ENCODE measurements at regions not wholly inside any gene's neighbourhood (a gene's known extent, or its start where the extent isn't known, plus 50 kb on each side); places are given as distances from the start of the nearest gene placed in this dataset.

DNA sequence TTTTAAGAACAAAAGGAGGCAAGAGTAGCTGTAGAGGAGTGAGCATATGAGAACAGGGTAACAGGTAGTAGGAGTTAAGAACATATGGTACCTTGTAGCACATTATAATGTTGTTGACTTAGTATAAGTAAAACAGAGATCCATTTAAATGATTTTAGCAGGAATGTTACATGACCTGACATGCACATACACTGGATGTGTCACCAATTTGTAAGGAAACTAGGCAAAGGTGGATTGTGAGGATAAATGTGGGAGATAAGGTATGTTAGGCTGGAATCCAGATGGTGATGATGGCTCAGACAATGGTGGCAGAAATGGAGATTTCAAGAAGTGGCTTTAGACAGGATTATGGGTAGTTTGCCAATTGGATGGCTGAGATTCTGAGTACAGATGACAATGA lies 443.1 kb upstream of the DAB2 start:
- no peak for ATAC-seq
- intact Hi-C loops (cut with DNase I), result no loop called here
- peaks cover 0 to 24% (median 0%) of the 10 kb centered on the region in 12 donors for H3K9me3 ChIP-seq
- no peak overlapping the region for H3K27ac ChIP-seq
- H3K4me3 ChIP-seq, result no peak overlapping the region
- H3K4me1 ChIP-seq, result no peaks in the 10 kb centered on the region
- DNase-seq, result no peak
- TF ChIP-seq, protein P1, sequence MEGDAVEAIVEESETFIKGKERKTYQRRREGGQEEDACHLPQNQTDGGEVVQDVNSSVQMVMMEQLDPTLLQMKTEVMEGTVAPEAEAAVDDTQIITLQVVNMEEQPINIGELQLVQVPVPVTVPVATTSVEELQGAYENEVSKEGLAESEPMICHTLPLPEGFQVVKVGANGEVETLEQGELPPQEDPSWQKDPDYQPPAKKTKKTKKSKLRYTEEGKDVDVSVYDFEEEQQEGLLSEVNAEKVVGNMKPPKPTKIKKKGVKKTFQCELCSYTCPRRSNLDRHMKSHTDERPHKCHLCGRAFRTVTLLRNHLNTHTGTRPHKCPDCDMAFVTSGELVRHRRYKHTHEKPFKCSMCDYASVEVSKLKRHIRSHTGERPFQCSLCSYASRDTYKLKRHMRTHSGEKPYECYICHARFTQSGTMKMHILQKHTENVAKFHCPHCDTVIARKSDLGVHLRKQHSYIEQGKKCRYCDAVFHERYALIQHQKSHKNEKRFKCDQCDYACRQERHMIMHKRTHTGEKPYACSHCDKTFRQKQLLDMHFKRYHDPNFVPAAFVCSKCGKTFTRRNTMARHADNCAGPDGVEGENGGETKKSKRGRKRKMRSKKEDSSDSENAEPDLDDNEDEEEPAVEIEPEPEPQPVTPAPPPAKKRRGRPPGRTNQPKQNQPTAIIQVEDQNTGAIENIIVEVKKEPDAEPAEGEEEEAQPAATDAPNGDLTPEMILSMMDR (IDR thresholded peaks at IDR 0.05), result no peak
- no peak for TF ChIP-seq POLR2A (IDR thresholded peaks at IDR 0.05)
- no peaks in the 10 kb centered on the region for H3K27me3 ChIP-seq
- H3K36me3 ChIP-seq, result no peaks in the 10 kb centered on the region

DNA sequence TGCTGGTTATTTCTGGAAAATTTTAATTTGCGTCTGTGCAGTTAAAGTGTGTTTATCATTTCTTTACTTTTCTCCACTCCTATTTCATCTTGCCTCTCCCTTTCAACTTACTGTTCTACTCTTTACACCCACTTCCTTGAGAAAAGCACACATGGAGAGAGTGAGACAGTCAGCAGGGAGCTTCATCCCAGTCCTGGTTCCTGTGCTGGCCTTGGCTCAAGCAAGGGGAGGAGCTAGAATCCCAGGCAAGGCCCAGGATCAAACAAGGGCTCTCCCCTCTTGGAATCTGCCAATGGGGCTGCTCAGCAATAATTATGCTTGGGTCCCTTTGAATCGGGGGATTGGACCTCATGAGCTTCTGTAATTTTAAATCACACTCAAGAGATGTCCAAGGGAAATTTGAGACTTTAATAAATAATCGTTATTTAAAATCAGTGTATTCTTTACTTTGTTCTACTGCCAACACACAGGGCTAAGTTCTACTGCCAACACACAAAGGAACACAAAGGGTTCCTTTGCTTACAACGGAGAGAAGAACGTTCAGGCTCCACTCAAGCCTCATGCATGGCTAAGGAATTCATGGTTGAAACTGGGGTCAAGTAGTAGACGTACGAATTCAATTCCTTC lies 439.3 kb upstream of the DAB2 start:
- 82 to 91% (median 86%) methylated on average over 7 of the region's 7 CpGs for WGBS, 4 donors

DNA sequence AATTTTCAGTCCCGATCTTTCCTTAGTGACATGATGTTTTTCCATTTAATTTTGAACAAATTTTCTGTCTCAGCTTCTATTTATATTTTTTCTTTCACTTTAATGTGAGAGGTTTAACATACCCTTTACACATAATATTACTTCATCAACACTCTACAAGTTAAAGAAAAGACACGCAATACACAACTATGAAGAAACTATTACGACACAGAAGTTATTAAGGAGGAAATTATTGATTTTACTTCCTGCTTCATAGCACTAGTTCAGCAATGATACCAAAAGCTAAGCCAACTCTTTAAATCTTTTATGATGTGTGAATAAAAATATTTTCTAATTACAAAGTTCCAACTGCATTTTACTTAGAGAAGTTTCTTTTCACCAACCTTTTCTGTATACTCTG lies 432.3 kb upstream of the DAB2 start:
- H3K27me3 ChIP-seq, result no peaks in the 10 kb centered on the region
- no peaks in the 10 kb centered on the region for H3K4me1 ChIP-seq
- no peak for ATAC-seq
- DNase-seq, result no peak
- no peaks in the 10 kb centered on the region for H3K36me3 ChIP-seq
- intact Hi-C loops (cut with DNase I), result no loop called here
- TF ChIP-seq, protein P1 (IDR thresholded peaks at IDR 0.05), result no peak
- no peak for TF ChIP-seq POLR2A (IDR thresholded peaks at IDR 0.05)
- no peak overlapping the region for H3K4me3 ChIP-seq
- WGBS, 4 donors, result 84 to 90% (median 87%) methylated on average over 3 of the region's 3 CpGs
- H3K9me3 ChIP-seq, result no peaks in the 10 kb centered on the region
- H3K27ac ChIP-seq, result no peak overlapping the region

More for the DNA sequence above, 439.3 kb upstream of the DAB2 start:
- Histone ChIP-seq H3K4me3 (no peak overlapping the region), H3K9me3 (peaks cover 0 to 5% (median 0%) of the 10 kb centered on the region in 12 donors), H3K36me3 (no peaks in the 10 kb centered on the region), H3K4me1 (no peaks in the 10 kb centered on the region), H3K27ac (no peak overlapping the region), H3K27me3 (no peaks in the 10 kb centered on the region)
- DNase-seq, result no peak
- ATAC-seq, result no peak
- TF ChIP-seq POLR2A (IDR thresholded peaks at IDR 0.05), result no peak
- TF ChIP-seq, protein P1 (IDR thresholded peaks at IDR 0.05), result no peak
- intact Hi-C loops (cut with DNase I), result no loop called here

DNA sequence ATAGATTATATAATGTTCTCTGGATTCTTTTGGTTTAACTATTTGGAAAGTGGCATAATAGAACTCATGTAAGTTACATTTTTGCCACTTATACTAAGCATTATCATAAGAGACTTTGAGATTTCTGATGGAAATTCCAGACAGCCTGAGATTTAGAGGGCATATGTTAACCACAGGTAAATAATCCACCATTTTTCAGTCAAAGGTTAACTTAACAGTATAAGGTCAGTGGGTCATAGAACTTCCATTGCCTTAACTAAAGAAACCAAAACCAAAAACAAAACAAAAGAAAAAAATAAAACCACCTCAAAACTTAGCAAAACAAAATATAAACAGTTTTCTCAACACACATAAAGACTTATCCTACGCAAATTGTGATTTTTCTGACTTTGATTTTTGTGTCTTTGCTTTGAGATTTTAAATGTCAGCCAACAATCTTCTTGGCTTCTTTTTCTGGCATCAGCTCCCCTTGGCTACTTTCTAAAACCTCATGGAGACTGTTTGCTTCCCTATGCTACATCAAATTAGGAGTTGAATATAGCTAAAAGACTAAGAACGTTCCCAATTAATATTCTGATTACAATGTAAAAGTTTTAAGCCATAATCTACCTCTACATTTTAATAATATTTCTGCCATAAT lies 430.1 kb upstream of the DAB2 start:
- no peaks in the 10 kb centered on the region for H3K4me1 ChIP-seq
- H3K27ac ChIP-seq, result no peak overlapping the region
- ATAC-seq (no peak), DNase-seq (no peak)
- TF ChIP-seq POLR2A (IDR thresholded peaks at IDR 0.05), result no peak
- TF ChIP-seq, protein P1 (IDR thresholded peaks at IDR 0.05), result no peak
- H3K9me3 ChIP-seq, result no peaks in the 10 kb centered on the region
- WGBS, 4 donors, result 68 to 76% (median 73%) methylated on average over 2 of the region's 2 CpGs
- intact Hi-C loops (cut with DNase I), result no loop called here
- H3K4me3 ChIP-seq, result no peak overlapping the region
- H3K27me3 ChIP-seq, result no peaks in the 10 kb centered on the region
- no peaks in the 10 kb centered on the region for H3K36me3 ChIP-seq

Data from heart left ventricle (tissue), 16 donors.